ENCODE measurements at regions not wholly inside any gene's neighbourhood (a gene's known extent, or its start where the extent isn't known, plus 50 kb on each side); places are given as distances from the start of the nearest gene placed in this dataset.

DNA sequence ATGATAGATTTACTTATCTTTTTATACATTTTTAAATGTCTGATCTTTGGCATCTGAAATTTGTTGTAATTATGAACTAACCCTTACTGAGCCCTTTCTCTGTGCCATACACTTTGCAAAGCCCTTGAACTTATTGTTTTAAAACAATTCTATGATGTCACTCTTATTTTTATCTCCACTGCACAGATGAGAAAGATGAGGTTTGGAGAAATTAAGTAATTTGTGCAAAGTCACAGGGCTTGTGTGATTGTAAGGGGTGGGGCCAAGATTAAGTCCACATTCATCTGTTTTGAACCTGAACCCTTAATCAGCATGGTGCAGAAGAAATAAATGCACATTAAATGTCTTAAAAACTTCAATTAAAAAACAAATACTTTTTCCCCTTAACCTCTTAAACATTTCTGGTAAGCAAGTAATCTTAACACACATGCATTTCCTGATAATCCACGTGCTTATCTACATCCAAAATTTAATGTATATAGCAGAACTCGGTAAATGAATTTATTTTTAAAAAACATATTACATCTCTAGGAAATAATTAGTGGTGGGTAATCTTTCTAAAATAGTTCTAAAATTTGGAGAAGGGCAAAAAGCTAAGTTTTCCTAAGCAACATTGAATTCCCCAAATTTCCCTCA, 189.8 kb upstream of the TBC1D5 start:
- no peak for DNase-seq (ENCODE audit: low read depth, low spot score)
- TF ChIP-seq EZH2 (IDR thresholded peaks at IDR 0.05; ENCODE audit: low read length) (no peak), CTCF (optimal IDR thresholded peaks at IDR 0.05 in 1 of 3, IDR thresholded peaks at IDR 0.05 in 1 of 3, conservative IDR thresholded peaks at IDR 0.05 in 1 of 3; ENCODE audit: extremely low read depth in 1 of 3, insufficient read depth in 2 of 3, low read length in 3 of 3) (no peak)
- H3K27me3 ChIP-seq (ENCODE audit: control insufficient read depth, extremely low read depth, insufficient read depth, low read length) = no peaks in the 10 kb centered on the region
- no peak overlapping the region for H2AFZ ChIP-seq (ENCODE audit: control insufficient read depth, low read length)
- H3K4me3 ChIP-seq (ENCODE audit: control insufficient read depth in 2 of 3, extremely low read depth in 1 of 3, insufficient read depth in 2 of 3, low read depth in 1 of 3, low read length in 3 of 3) = no peak overlapping the region
- FAIRE-seq = no peak
- no peaks in the 10 kb centered on the region for H3K9me1 ChIP-seq (ENCODE audit: control insufficient read depth, extremely low read depth, insufficient read depth, low read length)
- H3K4me2 ChIP-seq (ENCODE audit: control insufficient read depth, extremely low read depth, insufficient read depth, low read depth, low read length) = no peak overlapping the region
- H4K20me1 ChIP-seq (ENCODE audit: control insufficient read depth, extremely low read depth, insufficient read depth, low read length) = no peaks in the 10 kb centered on the region
- no peak overlapping the region for H3K9ac ChIP-seq (ENCODE audit: control insufficient read depth, extremely low read depth, insufficient read depth, low read length)
- no peak overlapping the region for H3K27ac ChIP-seq (ENCODE audit: control insufficient read depth, insufficient read depth, low read length)
- H3K9me3 ChIP-seq (ENCODE audit: control insufficient read depth, low read depth, low read length) = no peaks in the 10 kb centered on the region
- no peaks in the 10 kb centered on the region for H3K79me2 ChIP-seq (ENCODE audit: control insufficient read depth, insufficient read depth, low read length)
- dilution Hi-C loops (cut with MboI; ENCODE audit: extremely low pct_ligation_motif_present, low sequenced_read_pairs) = no loop called here
- no peaks in the 10 kb centered on the region for H3K36me3 ChIP-seq (ENCODE audit: control insufficient read depth in 2 of 2, extremely low read depth in 1 of 2, insufficient read depth in 2 of 2, low read length in 2 of 2)
- no peaks in the 10 kb centered on the region for H3K4me1 ChIP-seq (ENCODE audit: control insufficient read depth, extremely low read depth, insufficient read depth, low read length)

GRCh38 chr3:17931131-17931530, 188.7 kb upstream of the TBC1D5 start:
- TF ChIP-seq EZH2 (IDR thresholded peaks at IDR 0.05; ENCODE audit: low read length) (no peak), CTCF (optimal IDR thresholded peaks at IDR 0.05 in 1 of 3, IDR thresholded peaks at IDR 0.05 in 1 of 3, conservative IDR thresholded peaks at IDR 0.05 in 1 of 3; ENCODE audit: extremely low read depth in 1 of 3, insufficient read depth in 2 of 3, low read length in 3 of 3) (no peak)
- Histone ChIP-seq H3K27me3 (ENCODE audit: control insufficient read depth, extremely low read depth, insufficient read depth, low read length) (no peaks in the 10 kb centered on the region), H3K4me2 (ENCODE audit: control insufficient read depth, extremely low read depth, insufficient read depth, low read depth, low read length) (no peak overlapping the region), H3K4me1 (ENCODE audit: control insufficient read depth, extremely low read depth, insufficient read depth, low read length) (no peaks in the 10 kb centered on the region), H3K27ac (ENCODE audit: control insufficient read depth, insufficient read depth, low read length) (no peak overlapping the region), H3K9me3 (ENCODE audit: control insufficient read depth, low read depth, low read length) (no peaks in the 10 kb centered on the region), H3K4me3 (ENCODE audit: control insufficient read depth in 2 of 3, extremely low read depth in 1 of 3, insufficient read depth in 2 of 3, low read depth in 1 of 3, low read length in 3 of 3) (no peak overlapping the region), H2AFZ (ENCODE audit: control insufficient read depth, low read length) (no peak overlapping the region), H3K9me1 (ENCODE audit: control insufficient read depth, extremely low read depth, insufficient read depth, low read length) (no peaks in the 10 kb centered on the region), H3K79me2 (ENCODE audit: control insufficient read depth, insufficient read depth, low read length) (no peaks in the 10 kb centered on the region), H3K36me3 (ENCODE audit: control insufficient read depth in 2 of 2, extremely low read depth in 1 of 2, insufficient read depth in 2 of 2, low read length in 2 of 2) (no peaks in the 10 kb centered on the region), H4K20me1 (ENCODE audit: control insufficient read depth, extremely low read depth, insufficient read depth, low read length) (no peaks in the 10 kb centered on the region), H3K9ac (ENCODE audit: control insufficient read depth, extremely low read depth, insufficient read depth, low read length) (no peak overlapping the region)
- no peak for DNase-seq (ENCODE audit: low read depth, low spot score)
- FAIRE-seq = no peak
- dilution Hi-C loops (cut with MboI; ENCODE audit: extremely low pct_ligation_motif_present, low sequenced_read_pairs) = no loop called here
